ENCODE measurements at regions not wholly inside any gene's neighbourhood (a gene's known extent, or its start where the extent isn't known, plus 50 kb on each side); places are given as distances from the start of the nearest gene placed in this dataset.

DNA sequence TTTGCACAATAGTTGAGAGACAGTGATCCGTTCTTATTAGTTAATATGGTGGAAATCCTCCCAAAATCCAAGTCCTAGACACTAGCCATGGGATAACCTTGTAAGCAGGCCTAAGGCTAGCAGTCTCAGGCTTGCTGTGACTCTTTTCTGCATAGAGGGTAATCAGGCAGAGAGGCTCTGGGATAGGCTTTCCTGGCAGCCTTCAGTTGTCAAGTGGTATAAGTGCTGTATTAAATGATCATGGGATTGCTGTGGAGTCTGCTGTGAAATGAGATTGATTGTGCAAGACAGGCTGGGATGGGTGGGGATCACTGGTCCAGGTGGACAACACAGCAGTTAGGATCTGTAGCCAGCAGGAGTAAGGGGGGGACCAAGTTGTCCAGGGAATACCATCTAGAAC is 416.4 kb downstream of the TLE4 start:
- no peaks in the 10 kb centered on the region for H4K20me1 ChIP-seq (ENCODE audit: insufficient read depth, low read length)
- no peaks in the 10 kb centered on the region for H3K27me3 ChIP-seq (replicated peaks; ENCODE audit: insufficient read depth, low read length)
- DNase-seq: no peak
- H3K27ac ChIP-seq (ENCODE audit: low read length): no peak overlapping the region
- no peaks in the 10 kb centered on the region for H3K4me1 ChIP-seq (ENCODE audit: low read length)
- H3K36me3 ChIP-seq (replicated peaks; ENCODE audit: insufficient read depth, low read length): no peaks in the 10 kb centered on the region
- no peaks in the 10 kb centered on the region for H3K79me2 ChIP-seq (ENCODE audit: low read length)
- TF ChIP-seq EZH2 (optimal IDR thresholded peaks at IDR 0.05; ENCODE audit: low read depth, low read length) (no peak), CTCF (IDR thresholded peaks at IDR 0.05; ENCODE audit: low read length) (no peak), EZH2phosphoT487 (IDR thresholded peaks at IDR 0.05; ENCODE audit: low read length) (no peak)
- no peak overlapping the region for H2AFZ ChIP-seq (ENCODE audit: low read length)
- no peaks in the 10 kb centered on the region for H3K9me3 ChIP-seq (replicated peaks; ENCODE audit: insufficient read depth, low read length)
- no peak overlapping the region for H3K9ac ChIP-seq (ENCODE audit: low read length)
- H3K4me2 ChIP-seq (ENCODE audit: low read depth, low read length): no peak overlapping the region
- H3K4me3 ChIP-seq (ENCODE audit: low read length): no peak overlapping the region
- H3K9me2 ChIP-seq (replicated peaks; ENCODE audit: insufficient read depth, low read length): no peaks in the 10 kb centered on the region
- H3F3A ChIP-seq (ENCODE audit: insufficient read depth, low read length): no peaks in the 10 kb centered on the region

DNA sequence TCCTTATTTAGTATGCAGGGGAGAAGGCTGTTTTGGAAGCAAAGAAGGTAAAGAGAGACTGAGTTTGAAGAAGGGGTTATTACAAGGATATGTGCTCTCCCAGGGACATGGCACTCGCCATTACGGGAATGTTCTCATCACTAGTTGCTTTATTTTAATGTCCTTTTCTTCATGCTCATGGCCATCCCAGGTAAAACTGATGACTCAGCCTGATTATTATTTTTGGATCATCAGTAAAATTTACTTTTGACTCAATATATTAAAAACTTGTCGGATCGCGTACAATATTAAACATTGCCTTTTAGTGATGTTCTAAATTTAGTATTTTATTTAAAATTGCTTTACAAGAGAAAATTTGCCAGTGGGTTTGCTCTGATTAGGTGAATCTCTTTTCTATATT is 414.7 kb downstream of the TLE4 start:
- no peak overlapping the region for H2AFZ ChIP-seq (ENCODE audit: low read length)
- H3K9ac ChIP-seq (ENCODE audit: low read length): no peak overlapping the region
- TF ChIP-seq EZH2phosphoT487 (IDR thresholded peaks at IDR 0.05; ENCODE audit: low read length) (no peak), CTCF (IDR thresholded peaks at IDR 0.05; ENCODE audit: low read length) (no peak), EZH2 (optimal IDR thresholded peaks at IDR 0.05; ENCODE audit: low read depth, low read length) (no peak)
- no peak overlapping the region for H3K4me2 ChIP-seq (ENCODE audit: low read depth, low read length)
- no peaks in the 10 kb centered on the region for H3K9me2 ChIP-seq (replicated peaks; ENCODE audit: insufficient read depth, low read length)
- DNase-seq: no peak
- no peak overlapping the region for H3K4me3 ChIP-seq (ENCODE audit: low read length)
- no peaks in the 10 kb centered on the region for H3K36me3 ChIP-seq (replicated peaks; ENCODE audit: insufficient read depth, low read length)
- H3K4me1 ChIP-seq (ENCODE audit: low read length): no peaks in the 10 kb centered on the region
- H3K9me3 ChIP-seq (replicated peaks; ENCODE audit: insufficient read depth, low read length): no peaks in the 10 kb centered on the region
- no peak overlapping the region for H3K27ac ChIP-seq (ENCODE audit: low read length)
- H3K27me3 ChIP-seq (replicated peaks; ENCODE audit: insufficient read depth, low read length): no peaks in the 10 kb centered on the region
- H4K20me1 ChIP-seq (ENCODE audit: insufficient read depth, low read length): no peaks in the 10 kb centered on the region
- H3F3A ChIP-seq (ENCODE audit: insufficient read depth, low read length): no peaks in the 10 kb centered on the region
- H3K79me2 ChIP-seq (ENCODE audit: low read length): no peaks in the 10 kb centered on the region

DNA sequence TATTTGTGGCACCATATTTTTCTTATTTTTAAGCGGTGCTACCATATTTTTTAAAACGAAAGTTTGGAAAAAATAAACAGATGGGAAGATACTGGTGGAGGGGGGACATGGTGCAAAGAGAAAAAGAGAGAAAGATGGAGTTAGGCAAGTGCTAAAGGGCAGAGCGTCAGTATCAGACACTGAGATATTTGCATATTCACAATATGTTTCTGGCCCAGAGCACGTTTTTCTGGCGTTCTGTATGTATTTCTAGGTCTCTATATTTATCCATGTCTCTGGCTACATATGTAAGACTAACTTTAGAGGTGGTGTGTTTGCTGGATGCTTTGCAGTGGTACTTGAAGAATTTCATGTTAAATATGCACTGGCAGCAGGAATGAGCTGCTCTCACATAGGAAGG is 414.0 kb downstream of the TLE4 start:
- no peaks in the 10 kb centered on the region for H3K36me3 ChIP-seq (replicated peaks; ENCODE audit: insufficient read depth, low read length)
- no peak overlapping the region for H2AFZ ChIP-seq (ENCODE audit: low read length)
- no peaks in the 10 kb centered on the region for H4K20me1 ChIP-seq (ENCODE audit: insufficient read depth, low read length)
- no peak for DNase-seq
- no peak overlapping the region for H3K9ac ChIP-seq (ENCODE audit: low read length)
- no peaks in the 10 kb centered on the region for H3K79me2 ChIP-seq (ENCODE audit: low read length)
- no peaks in the 10 kb centered on the region for H3K4me1 ChIP-seq (ENCODE audit: low read length)
- no peak overlapping the region for H3K4me3 ChIP-seq (ENCODE audit: low read length)
- H3K9me3 ChIP-seq (replicated peaks; ENCODE audit: insufficient read depth, low read length): no peaks in the 10 kb centered on the region
- no peaks in the 10 kb centered on the region for H3K27me3 ChIP-seq (replicated peaks; ENCODE audit: insufficient read depth, low read length)
- no peak overlapping the region for H3K4me2 ChIP-seq (ENCODE audit: low read depth, low read length)
- no peak overlapping the region for H3K27ac ChIP-seq (ENCODE audit: low read length)
- H3K9me2 ChIP-seq (replicated peaks; ENCODE audit: insufficient read depth, low read length): no peaks in the 10 kb centered on the region
- H3F3A ChIP-seq (ENCODE audit: insufficient read depth, low read length): no peaks in the 10 kb centered on the region
- no peak for TF ChIP-seq EZH2phosphoT487 (IDR thresholded peaks at IDR 0.05; ENCODE audit: low read length)
- no peak for TF ChIP-seq CTCF (IDR thresholded peaks at IDR 0.05; ENCODE audit: low read length)
- no peak for TF ChIP-seq EZH2 (optimal IDR thresholded peaks at IDR 0.05; ENCODE audit: low read depth, low read length)
